ENCODE measurements at regions not wholly inside any gene's neighbourhood (a gene's known extent, or its start where the extent isn't known, plus 50 kb on each side); places are given as distances from the start of the nearest gene placed in this dataset.

DNA sequence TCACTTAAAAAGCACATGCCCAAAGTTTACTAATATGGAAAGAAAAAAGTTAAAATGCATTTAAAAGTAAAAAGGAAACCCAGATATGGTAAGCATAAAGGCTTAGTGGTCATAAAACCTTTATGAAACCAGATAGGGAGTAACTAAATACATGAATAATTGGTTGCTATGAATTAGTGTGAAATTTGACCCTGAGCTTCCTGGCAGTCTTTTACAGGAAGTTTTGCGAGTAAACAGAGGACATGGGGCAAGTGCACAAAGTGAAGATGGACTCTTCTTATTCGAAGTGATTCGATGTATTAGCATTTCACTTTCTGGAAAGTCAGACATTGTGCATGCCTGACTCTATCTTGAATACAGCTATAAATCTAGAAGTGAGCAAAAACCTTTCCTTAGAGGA is 90.9 kb upstream of the MLIP start:
- no peaks in the 10 kb centered on the region for H3K27me3 ChIP-seq (ENCODE audit: insufficient read depth, low read length)
- RAD21 ChIA-PET (ENCODE audit: low non-redundant PET in 1 of 2, low total read pairs in 2 of 2, uncharacterized antibody in 2 of 2, unreplicated experiment in 2 of 2) = no interaction called here
- CTCF ChIA-PET = no interaction called here
- no peaks in the 10 kb centered on the region for H4K20me1 ChIP-seq (ENCODE audit: insufficient read depth)
- no TSS peak for BruUV-seq (replicated peaks)
- H2AFZ ChIP-seq (ENCODE audit: low read depth, low read length, poor library complexity, severe bottlenecking) = no peak overlapping the region
- H3K9me2 ChIP-seq (ENCODE audit: insufficient read depth) = no peaks in the 10 kb centered on the region
- no peak for TF ChIP-seq ATF3 (IDR thresholded peaks at IDR 0.05)
- H3K4me1 ChIP-seq (ENCODE audit: control insufficient read depth in 1 of 2, insufficient read depth in 2 of 2, low read length in 2 of 2) = no peaks in the 10 kb centered on the region
- ATAC-seq = no peak
- no peak overlapping the region for H3K4me3 ChIP-seq (replicated peaks in 1 of 2; ENCODE audit: low read depth in 1 of 2, low read length in 2 of 2)
- DNase-seq (ENCODE audit: low read depth, low spot score) = no peak
- intact Hi-C loops (cut with micrococcal nuclease) = no loop called here
- POLR2A ChIA-PET = no interaction called here
- H3K4me2 ChIP-seq (ENCODE audit: low read length) = no peak overlapping the region
- H3K9ac ChIP-seq (ENCODE audit: low read length) = no peak overlapping the region
- H3K36me3 ChIP-seq (ENCODE audit: control insufficient read depth in 1 of 2, insufficient read depth in 2 of 2, low read length in 2 of 2) = no peaks in the 10 kb centered on the region
- no peaks in the 10 kb centered on the region for H3K9me3 ChIP-seq (ENCODE audit: control insufficient read depth in 1 of 2, insufficient read depth in 1 of 2, low read depth in 1 of 2, low read length in 2 of 2)
- H3K79me2 ChIP-seq (ENCODE audit: insufficient read depth, low read length) = no peaks in the 10 kb centered on the region
- no peak overlapping the region for H3K27ac ChIP-seq (ENCODE audit: low read depth, low read length)

GRCh38 chr6:54026652-54027400 is 84.4 kb upstream of the MLIP start:
- Histone ChIP-seq H3K9me2 (ENCODE audit: insufficient read depth) (no peaks in the 10 kb centered on the region), H3K36me3 (ENCODE audit: control insufficient read depth in 1 of 2, insufficient read depth in 2 of 2, low read length in 2 of 2) (no peaks in the 10 kb centered on the region), H3K4me3 (replicated peaks in 1 of 2; ENCODE audit: low read depth in 1 of 2, low read length in 2 of 2) (no peak overlapping the region), H3K27ac (ENCODE audit: low read depth, low read length) (no peak overlapping the region), H3K9ac (ENCODE audit: low read length) (no peak overlapping the region), H3K27me3 (ENCODE audit: insufficient read depth, low read length) (no peaks in the 10 kb centered on the region), H4K20me1 (ENCODE audit: insufficient read depth) (no peaks in the 10 kb centered on the region), H3K9me3 (ENCODE audit: control insufficient read depth in 1 of 2, insufficient read depth in 1 of 2, low read depth in 1 of 2, low read length in 2 of 2) (no peaks in the 10 kb centered on the region), H2AFZ (ENCODE audit: low read depth, low read length, poor library complexity, severe bottlenecking) (no peak overlapping the region), H3K79me2 (ENCODE audit: insufficient read depth, low read length) (no peaks in the 10 kb centered on the region), H3K4me2 (ENCODE audit: low read length) (no peak overlapping the region), H3K4me1 (ENCODE audit: control insufficient read depth in 1 of 2, insufficient read depth in 2 of 2, low read length in 2 of 2) (no peaks in the 10 kb centered on the region)
- ChIA-PET CTCF (no interaction called here), RAD21 (ENCODE audit: low non-redundant PET in 1 of 2, low total read pairs in 2 of 2, uncharacterized antibody in 2 of 2, unreplicated experiment in 2 of 2) (no interaction called here), POLR2A (no interaction called here)
- no peak for ATAC-seq
- no TSS peak for BruUV-seq (replicated peaks)
- DNase-seq (ENCODE audit: low read depth, low spot score) = no peak
- intact Hi-C loops (cut with micrococcal nuclease) = no loop called here
- TF ChIP-seq ELF1 (IDR thresholded peaks at IDR 0.05; ENCODE audit: borderline replicate concordance, low read depth) = no peak
- TF ChIP-seq JUND (IDR thresholded peaks at IDR 0.05) = no peak
- TF ChIP-seq ATF3 (IDR thresholded peaks at IDR 0.05) = no peak
- no peak for TF ChIP-seq SIN3A (IDR thresholded peaks at IDR 0.05; ENCODE audit: low read depth)
- no peak for TF ChIP-seq EZH2phosphoT487 (IDR thresholded peaks at IDR 0.05; ENCODE audit: borderline replicate concordance)
- no peak for TF ChIP-seq CEBPB (IDR thresholded peaks at IDR 0.05; ENCODE audit: low read depth)
- TF ChIP-seq EGR1 (IDR thresholded peaks at IDR 0.05; ENCODE audit: low read depth) = no peak
- TF ChIP-seq POLR2AphosphoS5 (IDR thresholded peaks at IDR 0.05; ENCODE audit: low read depth, low read length) = no peak
- no peak for TF ChIP-seq RAD21 (IDR thresholded peaks at IDR 0.05; ENCODE audit: low read depth)
- no peak for TF ChIP-seq POLR2A (IDR thresholded peaks at IDR 0.05; ENCODE audit: borderline replicate concordance, extremely low read depth, insufficient read depth, insufficient read length)
- no peak for TF ChIP-seq TCF7L2 (IDR thresholded peaks at IDR 0.05; ENCODE audit: borderline replicate concordance, extremely low read depth, insufficient read depth, insufficient read length)
- TF ChIP-seq, protein P1, sequence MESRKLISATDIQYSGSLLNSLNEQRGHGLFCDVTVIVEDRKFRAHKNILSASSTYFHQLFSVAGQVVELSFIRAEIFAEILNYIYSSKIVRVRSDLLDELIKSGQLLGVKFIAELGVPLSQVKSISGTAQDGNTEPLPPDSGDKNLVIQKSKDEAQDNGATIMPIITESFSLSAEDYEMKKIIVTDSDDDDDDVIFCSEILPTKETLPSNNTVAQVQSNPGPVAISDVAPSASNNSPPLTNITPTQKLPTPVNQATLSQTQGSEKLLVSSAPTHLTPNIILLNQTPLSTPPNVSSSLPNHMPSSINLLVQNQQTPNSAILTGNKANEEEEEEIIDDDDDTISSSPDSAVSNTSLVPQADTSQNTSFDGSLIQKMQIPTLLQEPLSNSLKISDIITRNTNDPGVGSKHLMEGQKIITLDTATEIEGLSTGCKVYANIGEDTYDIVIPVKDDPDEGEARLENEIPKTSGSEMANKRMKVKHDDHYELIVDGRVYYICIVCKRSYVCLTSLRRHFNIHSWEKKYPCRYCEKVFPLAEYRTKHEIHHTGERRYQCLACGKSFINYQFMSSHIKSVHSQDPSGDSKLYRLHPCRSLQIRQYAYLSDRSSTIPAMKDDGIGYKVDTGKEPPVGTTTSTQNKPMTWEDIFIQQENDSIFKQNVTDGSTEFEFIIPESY (IDR thresholded peaks at IDR 0.05; ENCODE audit: extremely low read depth, insufficient replicate concordance, low read length) = no peak
- no peak for TF ChIP-seq CBX3 (IDR thresholded peaks at IDR 0.05; ENCODE audit: low read depth)
- no peak for TF ChIP-seq ZFX (IDR thresholded peaks at IDR 0.05)
- no peak for TF ChIP-seq FOSL1 (IDR thresholded peaks at IDR 0.05; ENCODE audit: low read depth)
- no peak for TF ChIP-seq REST (IDR thresholded peaks at IDR 0.05; ENCODE audit: low read depth)
